ENCODE measurements at regions not wholly inside any gene's neighbourhood (a gene's known extent, or its start where the extent isn't known, plus 50 kb on each side); places are given as distances from the start of the nearest gene placed in this dataset.
A peak's percentile ranks its signal among the peaks of the same experiment; 100 is the strongest.
"Not testable (repeated sequence)": the region's sequence is repeated elsewhere in the genome, so short reads cannot be mapped to it uniquely, and the experiment has no call there.

DNA sequence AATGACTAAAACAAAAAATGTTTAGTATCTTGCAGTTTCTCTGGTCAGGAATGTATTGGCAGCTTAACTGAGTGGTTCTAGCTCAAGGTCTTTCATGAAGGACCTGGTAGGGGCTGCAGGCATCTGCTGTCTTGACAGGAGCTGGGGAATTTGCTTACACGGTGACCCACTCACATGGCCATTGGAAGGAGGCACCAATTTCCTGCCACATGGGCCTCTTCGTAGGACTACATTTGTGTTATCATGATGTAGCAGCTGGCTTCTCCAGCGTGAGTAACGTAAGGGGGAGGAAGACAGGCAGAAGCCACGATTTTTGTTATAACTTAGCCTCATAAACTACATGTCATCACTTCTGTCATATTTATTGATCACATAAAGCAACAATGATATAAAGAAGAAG lies 376.3 kb downstream of the AMY1C start:
- Histone ChIP-seq H3K27me3 (ENCODE audit: insufficient read depth, low read length, poor library complexity, severe bottlenecking) (no peaks in the 10 kb centered on the region), H3K36me3 (ENCODE audit: insufficient read depth, low read length) (no peaks in the 10 kb centered on the region), H3K9ac (ENCODE audit: low read depth, low read length, poor library complexity, severe bottlenecking) (no peak overlapping the region), H3K9me3 (ENCODE audit: insufficient read depth, low read depth, low read length) (no peaks in the 10 kb centered on the region), H3K4me2 (ENCODE audit: low read depth, low read length, poor library complexity, severe bottlenecking) (no peak overlapping the region), H2AFZ (ENCODE audit: low read length) (no peak overlapping the region), H3K79me2 (ENCODE audit: insufficient read depth, low read length) (no peaks in the 10 kb centered on the region), H3F3A (ENCODE audit: low read depth) (no peaks in the 10 kb centered on the region), H3K9me2 (replicated peaks; ENCODE audit: low read depth, low read length) (no peaks in the 10 kb centered on the region), H3K4me3 (ENCODE audit: low read length, poor library complexity, severe bottlenecking) (no peak overlapping the region), H4K20me1 (ENCODE audit: insufficient read depth, low read length, poor library complexity, severe bottlenecking) (no peaks in the 10 kb centered on the region), H3K4me1 (ENCODE audit: insufficient read depth, low read length, poor library complexity, severe bottlenecking) (no peaks in the 10 kb centered on the region)
- TF ChIP-seq EZH2phosphoT487 (IDR thresholded peaks at IDR 0.05; ENCODE audit: borderline replicate concordance) = no peak
- TF ChIP-seq, protein P1, sequence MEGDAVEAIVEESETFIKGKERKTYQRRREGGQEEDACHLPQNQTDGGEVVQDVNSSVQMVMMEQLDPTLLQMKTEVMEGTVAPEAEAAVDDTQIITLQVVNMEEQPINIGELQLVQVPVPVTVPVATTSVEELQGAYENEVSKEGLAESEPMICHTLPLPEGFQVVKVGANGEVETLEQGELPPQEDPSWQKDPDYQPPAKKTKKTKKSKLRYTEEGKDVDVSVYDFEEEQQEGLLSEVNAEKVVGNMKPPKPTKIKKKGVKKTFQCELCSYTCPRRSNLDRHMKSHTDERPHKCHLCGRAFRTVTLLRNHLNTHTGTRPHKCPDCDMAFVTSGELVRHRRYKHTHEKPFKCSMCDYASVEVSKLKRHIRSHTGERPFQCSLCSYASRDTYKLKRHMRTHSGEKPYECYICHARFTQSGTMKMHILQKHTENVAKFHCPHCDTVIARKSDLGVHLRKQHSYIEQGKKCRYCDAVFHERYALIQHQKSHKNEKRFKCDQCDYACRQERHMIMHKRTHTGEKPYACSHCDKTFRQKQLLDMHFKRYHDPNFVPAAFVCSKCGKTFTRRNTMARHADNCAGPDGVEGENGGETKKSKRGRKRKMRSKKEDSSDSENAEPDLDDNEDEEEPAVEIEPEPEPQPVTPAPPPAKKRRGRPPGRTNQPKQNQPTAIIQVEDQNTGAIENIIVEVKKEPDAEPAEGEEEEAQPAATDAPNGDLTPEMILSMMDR (conservative IDR thresholded peaks at IDR 0.05; ENCODE audit: low read length) = no peak

DNA sequence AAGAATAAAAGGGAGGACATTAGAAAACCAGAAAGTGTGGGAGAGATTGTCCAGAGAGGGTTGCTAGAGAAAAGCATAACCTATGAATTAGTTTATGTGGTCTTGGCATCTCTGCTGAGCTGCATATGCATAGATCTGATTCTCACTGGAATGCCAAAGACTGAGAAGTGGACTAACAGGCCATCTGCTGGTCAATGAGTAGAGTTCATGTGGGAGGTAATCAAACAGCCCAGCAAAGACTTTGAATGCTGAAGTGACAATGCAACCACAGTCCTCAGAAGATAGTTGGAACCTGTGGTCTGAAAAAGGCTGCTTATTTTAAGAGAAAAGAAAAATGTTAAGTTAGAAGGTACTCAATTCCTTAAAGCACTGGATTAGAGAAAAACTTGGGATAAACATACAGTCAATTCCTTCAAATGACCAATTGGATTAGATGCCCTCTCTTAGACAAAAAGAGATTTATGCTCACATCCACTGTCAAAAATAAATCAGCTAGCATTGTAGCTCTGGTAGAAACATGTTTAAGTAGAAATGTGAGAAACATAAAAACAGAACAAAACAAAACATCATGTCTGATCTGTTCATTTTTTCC lies 382.8 kb downstream of the AMY1C start:
- H3K9ac ChIP-seq (ENCODE audit: low read depth, low read length, poor library complexity, severe bottlenecking) = no peak overlapping the region
- H3K4me2 ChIP-seq (ENCODE audit: low read depth, low read length, poor library complexity, severe bottlenecking) = no peak overlapping the region
- H4K20me1 ChIP-seq (ENCODE audit: insufficient read depth, low read length, poor library complexity, severe bottlenecking) = no peaks in the 10 kb centered on the region
- no peaks in the 10 kb centered on the region for H3K27me3 ChIP-seq (ENCODE audit: insufficient read depth, low read length, poor library complexity, severe bottlenecking)
- H3K79me2 ChIP-seq (ENCODE audit: insufficient read depth, low read length) = no peaks in the 10 kb centered on the region
- H2AFZ ChIP-seq (ENCODE audit: low read length) = no peak overlapping the region
- H3K4me3 ChIP-seq (ENCODE audit: low read length, poor library complexity, severe bottlenecking) = no peak overlapping the region
- no peaks in the 10 kb centered on the region for H3K9me2 ChIP-seq (replicated peaks; ENCODE audit: low read depth, low read length)
- H3K4me1 ChIP-seq (ENCODE audit: insufficient read depth, low read length, poor library complexity, severe bottlenecking) = no peaks in the 10 kb centered on the region
- no peak for TF ChIP-seq EZH2phosphoT487 (IDR thresholded peaks at IDR 0.05; ENCODE audit: borderline replicate concordance)
- TF ChIP-seq, protein P1 (conservative IDR thresholded peaks at IDR 0.05; ENCODE audit: low read length) = peak; percentile 51
- H3F3A ChIP-seq (ENCODE audit: low read depth) = no peaks in the 10 kb centered on the region
- H3K9me3 ChIP-seq (ENCODE audit: insufficient read depth, low read depth, low read length) = no peaks in the 10 kb centered on the region
- H3K36me3 ChIP-seq (ENCODE audit: insufficient read depth, low read length) = no peaks in the 10 kb centered on the region

DNA sequence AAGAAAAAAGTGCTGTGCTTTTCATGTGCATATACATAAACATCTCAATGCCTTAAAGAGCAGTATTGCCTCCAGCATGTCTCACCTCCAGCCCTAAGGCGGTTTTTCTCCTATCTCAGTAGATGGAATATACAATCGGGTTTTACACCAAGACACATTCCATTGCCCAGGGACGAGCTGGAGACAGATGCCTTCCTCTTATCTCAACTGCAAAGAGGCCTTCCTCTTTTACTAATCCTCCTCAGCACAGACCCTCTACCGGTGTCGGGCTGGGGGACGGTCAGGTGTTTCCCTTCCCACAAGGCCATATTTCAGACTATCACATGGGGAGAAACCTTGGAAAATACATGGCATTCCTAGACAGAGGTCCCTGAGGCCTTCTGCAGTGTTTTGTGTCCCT lies 385.3 kb downstream of the AMY1C start:
- H4K20me1 ChIP-seq (ENCODE audit: insufficient read depth, low read length, poor library complexity, severe bottlenecking); H3K9me2 ChIP-seq (replicated peaks; ENCODE audit: low read depth, low read length); H3K36me3 ChIP-seq (ENCODE audit: insufficient read depth, low read length); H3K4me3 ChIP-seq (ENCODE audit: low read length, poor library complexity, severe bottlenecking); H3K9me3 ChIP-seq (ENCODE audit: insufficient read depth, low read depth, low read length); H3K9ac ChIP-seq (ENCODE audit: low read depth, low read length, poor library complexity, severe bottlenecking); H3F3A ChIP-seq (ENCODE audit: low read depth); H2AFZ ChIP-seq (ENCODE audit: low read length); H3K27me3 ChIP-seq (ENCODE audit: insufficient read depth, low read length, poor library complexity, severe bottlenecking); H3K4me1 ChIP-seq (ENCODE audit: insufficient read depth, low read length, poor library complexity, severe bottlenecking); H3K79me2 ChIP-seq (ENCODE audit: insufficient read depth, low read length); H3K4me2 ChIP-seq (ENCODE audit: low read depth, low read length, poor library complexity, severe bottlenecking): not testable (repeated sequence)

DNA sequence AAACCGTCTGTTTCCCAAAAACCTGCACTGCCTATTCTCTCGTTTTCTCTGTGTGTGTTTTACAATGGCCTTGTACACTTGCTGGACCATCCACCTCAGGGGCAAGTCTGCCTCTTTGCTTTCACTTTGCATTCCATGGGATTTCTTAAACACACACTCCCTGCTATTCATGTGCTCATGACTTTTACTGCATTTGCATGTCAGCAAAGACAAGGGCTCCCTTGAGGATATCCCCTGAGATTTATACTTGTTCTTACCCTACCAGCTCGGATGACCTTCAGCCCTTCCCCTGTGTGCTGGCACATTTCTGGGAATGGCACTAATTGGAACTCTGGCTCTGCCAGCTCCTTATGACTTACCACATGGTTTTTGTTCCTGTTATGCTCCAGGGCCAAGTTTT lies 386.9 kb downstream of the AMY1C start:
- Histone ChIP-seq H3K36me3 (ENCODE audit: insufficient read depth, low read length) (no peaks in the 10 kb centered on the region), H3K9me3 (ENCODE audit: insufficient read depth, low read depth, low read length) (no peaks in the 10 kb centered on the region), H3K27me3 (ENCODE audit: insufficient read depth, low read length, poor library complexity, severe bottlenecking) (no peaks in the 10 kb centered on the region)

More for the DNA sequence above, 386.9 kb downstream of the AMY1C start:
- no peak for TF ChIP-seq EZH2phosphoT487 (IDR thresholded peaks at IDR 0.05; ENCODE audit: borderline replicate concordance)
- TF ChIP-seq, protein P1 (conservative IDR thresholded peaks at IDR 0.05; ENCODE audit: low read length) = no peak
- Histone ChIP-seq H3F3A (ENCODE audit: low read depth) (no peaks in the 10 kb centered on the region), H3K4me1 (ENCODE audit: insufficient read depth, low read length, poor library complexity, severe bottlenecking) (no peaks in the 10 kb centered on the region), H3K4me3 (ENCODE audit: low read length, poor library complexity, severe bottlenecking) (no peak overlapping the region), H4K20me1 (ENCODE audit: insufficient read depth, low read length, poor library complexity, severe bottlenecking) (no peaks in the 10 kb centered on the region), H3K79me2 (ENCODE audit: insufficient read depth, low read length) (no peaks in the 10 kb centered on the region), H2AFZ (ENCODE audit: low read length) (no peak overlapping the region), H3K4me2 (ENCODE audit: low read depth, low read length, poor library complexity, severe bottlenecking) (no peak overlapping the region), H3K9ac (ENCODE audit: low read depth, low read length, poor library complexity, severe bottlenecking) (no peak overlapping the region), H3K9me2 (replicated peaks; ENCODE audit: low read depth, low read length) (no peaks in the 10 kb centered on the region)
